DND-41 (cell line): ENCODE measurements at regions not wholly inside any gene's neighbourhood (a gene's known extent, or its start where the extent isn't known, plus 50 kb on each side); places are given as distances from the start of the nearest gene placed in this dataset.

ENCODE experiments used
- ATAC-seq: fragments of 200-7000 bp; cut with Tn5 transposase; 3 replicates; pipeline ENCODE4 v1.9.1; 2021; ENCODE audit warnings: low read depth; ENCODE audit not compliant: insufficient read depth
- DNase-seq: peaks from one replicate; pipeline ENCODE4 v3.0.0-alpha.2; 2020
- H2AFZ ChIP-seq: 2 replicates; pipeline ENCODE4 v1.6.0; 2012; ENCODE audit warnings: low read depth, low read length
- H3K27ac ChIP-seq: 2 replicates; pipeline ENCODE4 v1.5.1; 2012; ENCODE audit warnings: low read length, inconsistent platforms
- H3K27me3 ChIP-seq: fragments of 200-600 bp; sonication (generic); 2 replicates; pipeline ENCODE4 v1.6.0; 2012; ENCODE audit warnings: low read length, mild to moderate bottlenecking, inconsistent platforms; ENCODE audit not compliant: insufficient read depth, poor library complexity
- H3K36me3 ChIP-seq: 2 replicates; pipeline ENCODE4 v1.5.1; 2012; ENCODE audit warnings: low read length, inconsistent platforms; ENCODE audit not compliant: insufficient read depth
- H3K4me1 ChIP-seq: 2 replicates; pipeline ENCODE4 v1.5.1; 2012; ENCODE audit warnings: mild to moderate bottlenecking, low read length; ENCODE audit not compliant: insufficient read depth
- H3K4me2 ChIP-seq: 2 replicates; pipeline ENCODE4 v1.6.0; 2012; ENCODE audit warnings: mild to moderate bottlenecking, moderate library complexity, low read length, inconsistent platforms; ENCODE audit not compliant: insufficient read depth
- H3K4me3 ChIP-seq, 2 experiments: fragments of 200-600 bp in 1 of 2; shearing (Covaris generic) in 1 of 2; 2 replicates each; pipeline ENCODE4 v1.5.1; 2012 to 2016; ENCODE audit warnings: inconsistent platforms in 2 of 2, low read length in 2 of 2, mild to moderate bottlenecking in 2 of 2, low read depth in 1 of 2, moderate library complexity in 1 of 2
- H3K79me2 ChIP-seq: 2 replicates; pipeline ENCODE4 v1.6.0; 2012; ENCODE audit warnings: low read length, inconsistent platforms; ENCODE audit not compliant: insufficient read depth
- H3K9ac ChIP-seq: 2 replicates; pipeline ENCODE4 v1.6.0; 2012; ENCODE audit warnings: low read depth, mild to moderate bottlenecking, inconsistent platforms, low read length, moderate library complexity
- H3K9me3 ChIP-seq: 2 replicates; pipeline ENCODE4 v1.5.1; 2012; ENCODE audit warnings: low read length, moderate library complexity, mild to moderate bottlenecking, inconsistent platforms; ENCODE audit not compliant: insufficient read depth, severe bottlenecking
- H4K20me1 ChIP-seq: 2 replicates; pipeline ENCODE4 v1.6.0; 2012; ENCODE audit warnings: low read length; ENCODE audit not compliant: insufficient read depth
- CTCF ChIP-seq: IDR thresholded peaks from 2 replicates; pipeline ENCODE4 v1.5.1; 2012; ENCODE audit warnings: borderline replicate concordance, low read length, moderate library complexity, mild to moderate bottlenecking; ENCODE audit not compliant: poor library complexity, severe bottlenecking; ENCODE audit errors: extremely low read depth
- EZH2 ChIP-seq: IDR thresholded peaks from 3 replicates; pipeline ENCODE4 v1.6.1; 2012; ENCODE audit warnings: borderline replicate concordance, low read depth, mild to moderate bottlenecking, moderate library complexity, low read length, inconsistent platforms; ENCODE audit not compliant: severe bottlenecking

- H3K4me3 ChIP-seq, result no peak overlapping the region
- H3K9ac ChIP-seq, result no peak overlapping the region
- H3K9me3 ChIP-seq, result no peaks in the 10 kb centered on the region
- H4K20me1 ChIP-seq, result no peaks in the 10 kb centered on the region
- TF ChIP-seq EZH2 (no peak), CTCF (no peak)
- ATAC-seq (no peak), DNase-seq (no peak)
- H3K79me2 ChIP-seq, result no peaks in the 10 kb centered on the region
- no peaks in the 10 kb centered on the region for H3K36me3 ChIP-seq
- no peaks in the 10 kb centered on the region for H3K27me3 ChIP-seq
- H3K4me1 ChIP-seq, result peaks cover 11% of the 10 kb centered on the region
- no peak overlapping the region for H3K4me2 ChIP-seq
- no peak overlapping the region for H3K27ac ChIP-seq
- H2AFZ ChIP-seq, result no peak overlapping the region
These were observed 549.7 kb downstream of the CSNK1G3 start for GRCh38 chr5:124061663-124062062.

DNA sequence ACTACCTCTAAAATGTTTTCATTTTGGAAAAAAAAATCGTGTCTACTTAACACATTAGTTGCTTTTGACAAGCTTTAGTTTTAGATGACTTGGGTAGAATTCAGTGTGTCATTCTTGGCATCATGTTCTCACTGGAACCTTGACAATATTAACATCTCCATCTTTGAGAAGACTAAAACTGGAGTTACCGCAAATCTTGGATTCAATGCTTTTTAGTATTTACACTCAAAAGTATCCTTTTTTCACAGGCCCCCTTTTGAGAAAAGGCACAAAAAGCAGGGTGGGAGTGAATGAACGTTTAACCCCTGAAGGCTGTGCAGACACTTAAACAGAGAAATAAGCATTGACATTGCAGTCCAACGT lies 549.1 kb downstream of the CSNK1G3 start:
- no peak for TF ChIP-seq EZH2
- TF ChIP-seq CTCF, result no peak
- DNase-seq, result no peak
- no peaks in the 10 kb centered on the region for H3K36me3 ChIP-seq
- no peak overlapping the region for H3K9ac ChIP-seq
- H3K9me3 ChIP-seq, result no peaks in the 10 kb centered on the region
- no peak overlapping the region for H3K27ac ChIP-seq
- no peak overlapping the region for H3K4me2 ChIP-seq
- H3K27me3 ChIP-seq, result no peaks in the 10 kb centered on the region
- H2AFZ ChIP-seq, result no peak overlapping the region
- no peak for ATAC-seq
- H3K4me1 ChIP-seq, result peaks cover 11% of the 10 kb centered on the region
- H4K20me1 ChIP-seq, result no peaks in the 10 kb centered on the region
- H3K4me3 ChIP-seq, result no peak overlapping the region
- no peaks in the 10 kb centered on the region for H3K79me2 ChIP-seq

DNA sequence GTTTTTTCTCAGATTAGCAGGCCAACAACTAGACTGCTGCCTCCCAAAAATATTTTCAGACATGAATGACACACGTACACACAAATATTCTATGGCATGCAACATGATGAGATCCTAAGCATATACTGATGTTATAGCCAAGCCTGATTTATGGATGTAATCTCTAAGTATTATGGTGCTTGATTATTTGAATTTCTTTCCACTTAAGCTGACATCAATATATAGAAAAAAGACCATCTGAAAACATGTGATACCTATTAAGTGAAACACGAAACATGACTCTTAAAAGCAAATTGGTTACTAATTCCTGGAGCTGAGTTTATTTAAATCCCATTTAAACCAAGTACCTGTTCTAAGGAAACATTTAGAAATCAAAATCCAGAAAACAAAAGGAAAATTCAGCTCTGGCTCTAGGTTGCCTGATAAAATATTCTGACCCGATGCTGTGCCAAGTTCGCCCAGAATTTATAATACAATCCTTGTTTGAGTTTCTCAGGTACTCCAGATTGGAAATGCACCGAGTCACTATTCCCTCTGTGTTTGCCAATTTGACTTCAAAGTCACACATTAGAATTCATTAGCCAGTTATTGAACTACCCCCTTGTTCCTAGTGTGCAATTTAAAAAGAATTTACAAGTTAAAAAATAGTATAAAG lies 548.6 kb downstream of the CSNK1G3 start:
- Histone ChIP-seq H3K79me2 (no peaks in the 10 kb centered on the region), H3K4me3 (no peak overlapping the region), H2AFZ (no peak overlapping the region), H3K27me3 (no peaks in the 10 kb centered on the region), H3K36me3 (no peaks in the 10 kb centered on the region), H3K4me1 (peaks cover 11% of the 10 kb centered on the region), H4K20me1 (no peaks in the 10 kb centered on the region), H3K9ac (no peak overlapping the region), H3K9me3 (no peaks in the 10 kb centered on the region), H3K4me2 (no peak overlapping the region), H3K27ac (no peak overlapping the region)
- ATAC-seq (no peak), DNase-seq (no peak)
- TF ChIP-seq CTCF (no peak), EZH2 (no peak)
